Small intestine (tissue), 7 donors: ENCODE measurements at regions not wholly inside any gene's neighbourhood (a gene's known extent, or its start where the extent isn't known, plus 50 kb on each side); places are given as distances from the start of the nearest gene placed in this dataset.
A peak's percentile ranks its signal among the peaks of the same experiment; 100 is the strongest.

ENCODE experiments used
- DNase-seq, 2 donors: peaks; one replicate each; pipeline versions ENCODE4 v3.0.0 to v3.0.0-alpha.2; 2013
- FAIRE-seq: peaks from 2 replicates; lab custom pipeline; 2012; peaks lifted over from hg19 to GRCh38; lab: Jason Lieb, UNC
- H3K27ac ChIP-seq, 3 donors: one replicate each; pipeline ENCODE4 v1.5.1; 2013; ENCODE audit warnings: low read length in 2 of 3, mild to moderate bottlenecking in 2 of 3, control low read depth in 1 of 3, inconsistent platforms in 1 of 3, low read depth in 1 of 3, moderate library complexity in 1 of 3
- H3K27me3 ChIP-seq, 3 donors: one replicate each; pipeline ENCODE4 v1.6.1; 2013; ENCODE audit warnings: low read length in 3 of 3, inconsistent platforms in 1 of 3; ENCODE audit not compliant: control insufficient read depth in 3 of 3, insufficient read depth in 3 of 3
- H3K36me3 ChIP-seq, 3 donors: one replicate each; pipeline ENCODE4 v1.6.1; 2013; ENCODE audit warnings: low read length in 3 of 3, inconsistent platforms in 1 of 3, low read depth in 1 of 3, mild to moderate bottlenecking in 1 of 3, moderate library complexity in 1 of 3; ENCODE audit not compliant: control insufficient read depth in 3 of 3, insufficient read depth in 2 of 3
- H3K4me1 ChIP-seq, 3 donors: one replicate each; pipeline ENCODE4 v1.6.1; 2013; ENCODE audit warnings: low read length in 2 of 3, inconsistent platforms in 1 of 3, low read depth in 1 of 3, mild to moderate bottlenecking in 1 of 3, moderate library complexity in 1 of 3; ENCODE audit not compliant: control insufficient read depth in 3 of 3, insufficient read depth in 2 of 3
- H3K4me3 ChIP-seq, 3 donors: one replicate each; pipeline ENCODE4 v1.5.1; 2013; ENCODE audit warnings: low read length in 3 of 3, control low read depth in 1 of 3, inconsistent platforms in 1 of 3, low read depth in 1 of 3, mild to moderate bottlenecking in 1 of 3, moderate library complexity in 1 of 3
- H3K9me3 ChIP-seq, 2 donors: one replicate each; pipeline ENCODE4 v1.6.1; 2013; ENCODE audit warnings: low read depth in 1 of 2, low read length in 1 of 2; ENCODE audit not compliant: control insufficient read depth in 2 of 2, insufficient read depth in 1 of 2
- WGBS, 3 donors: extraction: QIAGEN DNeasy Blood & Tissue Kit; methylation state at CpG; one replicate each; pipeline ENCODE4 v1.1.7; 2013; 5-methylcytosine and 5-hydroxymethylcytosine counted together
- donor health status: healthy with polysubstance abuse.
- donor health status: control.
- donor health status: control.
- donor health status: Bipolar disorder and iron deficiency.
- donor health status: healthy.

GRCh38 chr7:138299066-138299465, 161.0 kb upstream of the TRIM24 start:
- Histone ChIP-seq H3K4me1 (no peaks in the 10 kb centered on the region), H3K27ac (no peak overlapping the region), H3K4me3 (no peak overlapping the region), H3K36me3 (no peaks in the 10 kb centered on the region), H3K9me3 (peaks cover 0 to 17% of the 10 kb centered on the region in 2 donors), H3K27me3 (no peaks in the 10 kb centered on the region)
- FAIRE-seq (no peak), DNase-seq (no peak)
- 72 to 90% (median 74%) methylated on average over 3 of the region's 3 CpGs for WGBS, 3 donors

- H3K4me3 ChIP-seq: no peak overlapping the region
- H3K27me3 ChIP-seq: no peaks in the 10 kb centered on the region
- no peak overlapping the region for H3K27ac ChIP-seq
- H3K36me3 ChIP-seq: no peaks in the 10 kb centered on the region
- H3K4me1 ChIP-seq: no peaks in the 10 kb centered on the region
- WGBS, 3 donors: 92 to 95% (median 94%) methylated on average over 6 of the region's 6 CpGs
- FAIRE-seq (no peak), DNase-seq (no peak)
- peaks cover 0 to 10% of the 10 kb centered on the region in 2 donors for H3K9me3 ChIP-seq
Measured at GRCh38 chr7:138303230-138304070, 156.6 kb upstream of the TRIM24 start.

GRCh38 chr7:138304071-138304320, 156.1 kb upstream of the TRIM24 start:
- Histone ChIP-seq H3K36me3 (no peaks in the 10 kb centered on the region), H3K4me1 (no peaks in the 10 kb centered on the region), H3K27ac (no peak overlapping the region), H3K9me3 (peaks cover 0 to 10% of the 10 kb centered on the region in 2 donors), H3K27me3 (no peaks in the 10 kb centered on the region), H3K4me3 (no peak overlapping the region)
- 60 to 96% (median 92%) methylated on average over 1 of the region's 1 CpG for WGBS, 3 donors
- FAIRE-seq (no peak), DNase-seq (no peak)

- Histone ChIP-seq H3K4me1 (no peaks in the 10 kb centered on the region), H3K36me3 (no peaks in the 10 kb centered on the region), H3K27me3 (no peaks in the 10 kb centered on the region), H3K4me3 (no peak overlapping the region), H3K9me3 (peaks cover 0 to 14% of the 10 kb centered on the region in 2 donors), H3K27ac (no peak overlapping the region)
- FAIRE-seq: no peak
- no peak for DNase-seq
- 69 to 79% (median 71%) methylated on average over 3 of the region's 3 CpGs for WGBS, 3 donors
Measured at GRCh38 chr7:138307633-138308032, 152.4 kb upstream of the TRIM24 start.

- H3K9me3 ChIP-seq: peaks cover 0 to 19% of the 10 kb centered on the region in 2 donors
- DNase-seq (no peak), FAIRE-seq (no peak)
- no peak overlapping the region for H3K4me3 ChIP-seq
- no peak overlapping the region for H3K27ac ChIP-seq
- no peaks in the 10 kb centered on the region for H3K27me3 ChIP-seq
- H3K4me1 ChIP-seq: no peaks in the 10 kb centered on the region
- H3K36me3 ChIP-seq: no peaks in the 10 kb centered on the region
- WGBS, 3 donors: 70 to 85% (median 82%) methylated on average over 1 of the region's 1 CpG
Measured at GRCh38 chr7:138308136-138308535, 151.9 kb upstream of the TRIM24 start.

GRCh38 chr7:138309186-138309585, 150.9 kb upstream of the TRIM24 start:
- no peak overlapping the region for H3K27ac ChIP-seq
- H3K36me3 ChIP-seq: no peaks in the 10 kb centered on the region
- no peaks in the 10 kb centered on the region for H3K27me3 ChIP-seq
- H3K4me1 ChIP-seq: peaks cover 0 to under 1% (median 0%) of the 10 kb centered on the region in 3 donors
- no peak overlapping the region for H3K4me3 ChIP-seq
- H3K9me3 ChIP-seq: peaks cover 0 to 19% of the 10 kb centered on the region in 2 donors
- WGBS, 3 donors: 76 to 87% (median 77%) methylated on average over 2 of the region's 2 CpGs
- no peak for DNase-seq
- no peak for FAIRE-seq

- H3K9me3 ChIP-seq: peaks cover 0 to 29% of the 10 kb centered on the region in 2 donors
- no peak for FAIRE-seq
- no peak for DNase-seq
- no peaks in the 10 kb centered on the region for H3K27me3 ChIP-seq
- no peak overlapping the region for H3K4me3 ChIP-seq
- 71 to 87% (median 75%) methylated on average over 2 of the region's 2 CpGs for WGBS, 3 donors
- H3K27ac ChIP-seq: peak overlapping the region; percentile 31 to 68 (median 45)
- H3K36me3 ChIP-seq: no peaks in the 10 kb centered on the region
- peaks cover 0 to 26% (median 0%) of the 10 kb centered on the region in 3 donors for H3K4me1 ChIP-seq
Measured at GRCh38 chr7:138313829-138314178, 146.3 kb upstream of the TRIM24 start.

GRCh38 chr7:138316421-138317043, 143.5 kb upstream of the TRIM24 start:
- no peaks in the 10 kb centered on the region for H3K36me3 ChIP-seq
- H3K27me3 ChIP-seq: no peaks in the 10 kb centered on the region
- peak overlapping the region in 1 of 3 donors; percentile 3 for H3K4me3 ChIP-seq
- peaks cover 0 to 26% (median 0%) of the 10 kb centered on the region in 3 donors for H3K4me1 ChIP-seq
- 24 to 47% (median 41%) methylated on average over 4 of the region's 4 CpGs for WGBS, 3 donors
- DNase-seq: peak; percentile 45 to 89
- H3K27ac ChIP-seq: peak overlapping the region in 2 of 3 donors; percentile 4 to 80
- peaks cover 0 to 35% of the 10 kb centered on the region in 2 donors for H3K9me3 ChIP-seq
- FAIRE-seq: no peak
